Heart right ventricle (tissue), 16 donors: ENCODE measurements at regions not wholly inside any gene's neighbourhood (a gene's known extent, or its start where the extent isn't known, plus 50 kb on each side); places are given as distances from the start of the nearest gene placed in this dataset.
A peak's percentile ranks its signal among the peaks of the same experiment; 100 is the strongest.

Experiments
- ATAC-seq, 8 donors: fragments of 200-7000 bp; cut with Tn5 transposase; one replicate each; pipeline ENCODE4 v1.9.1; 2020; ENCODE audit warnings: mild to moderate bottlenecking in 8 of 8, moderate library complexity in 8 of 8, moderate number of reproducible peaks in 1 of 8
- DNase-seq, 2 donors: peaks; one replicate each; pipeline ENCODE4 v3.0.0-alpha.2; 2020
- H3K27ac ChIP-seq, 10 donors: fragments of 200-600 bp; sonication (generic) in 2 of 10; one replicate each; pipeline versions ENCODE4 v1.5.0 to v1.8.0; 2020 to 2022; ENCODE audit warnings: mild to moderate bottlenecking in 3 of 10
- H3K27me3 ChIP-seq, 7 donors: fragments of 200-600 bp; one replicate each; pipeline ENCODE4 v1.8.0; 2021 to 2022; ENCODE audit warnings: mild to moderate bottlenecking in 2 of 7
- H3K36me3 ChIP-seq, 9 donors: fragments of 200-600 bp; sonication (generic) in 1 of 9; one replicate each; pipeline versions ENCODE4 v1.5.0 to v1.8.0; 2020 to 2022; ENCODE audit warnings: mild to moderate bottlenecking in 2 of 9
- H3K4me1 ChIP-seq, 9 donors: fragments of 200-600 bp; sonication (generic) in 1 of 9; one replicate each; pipeline versions ENCODE4 v1.5.0 to v1.8.0; 2020 to 2022; ENCODE audit warnings: mild to moderate bottlenecking in 4 of 9
- H3K4me3 ChIP-seq, 10 donors: fragments of 200-600 bp; sonication (generic) in 2 of 10; one replicate each; pipeline versions ENCODE4 v1.5.0 to v1.8.0; 2020 to 2022; ENCODE audit warnings: mild to moderate bottlenecking in 7 of 10, moderate library complexity in 2 of 10
- H3K9me3 ChIP-seq, 11 donors: fragments of 200-600 bp in 10 of 11; sonication (generic) in 2 of 11; one replicate each; pipeline versions ENCODE4 v1.5.0 to v1.8.0; 2013 to 2022; ENCODE audit warnings: mild to moderate bottlenecking in 2 of 11, control low read depth in 1 of 11, moderate library complexity in 1 of 11
- WGBS, 2 donors: extraction: QIAGEN DNeasy Blood & Tissue Kit; methylation state at CpG; one replicate each; pipeline ENCODE4 v1.1.7; 2013; ENCODE audit warnings: inconsistent platforms in 1 of 2; 5-methylcytosine and 5-hydroxymethylcytosine counted together
- intact Hi-C, 10 donors: fragments of 100-400 bp; cut with DNase I; formaldehyde crosslinking; loops; one replicate each; pipeline versions ENCODE4 v1.11.1 to v1.14.2; 2022
- TF ChIP-seq, protein P1 (sequence below), 9 donors: fragments of 200-600 bp; sonication (generic) in 2 of 9; IDR thresholded peaks; one replicate each; pipeline versions ENCODE4 v1.5.0 to v1.8.0; 2021 to 2022; ENCODE audit warnings: antibody characterized with exemption in 9 of 9, mild to moderate bottlenecking in 5 of 9, moderate library complexity in 1 of 9
- donor health status: Arrhythmogenic right ventricular cardiomyopathy.
- donor health status: ischemic (EF 13 %, LVEDD 7.1; RV severe dilation, severe dysfunction).
- donor health status: healthy with polysubstance abuse.
- donor health status: DM: no; HTN: yes; CAD: no.
- donor health status: DM: no; HTN: no; CAD: no.
- donor health status: ischemic (EF 25% LVEDD 6.9; RV normal size, moderate dysfunction).
- donor health status: ischemic (EF 25% LVEDD 5.7; RV mildly dilated, moderate dysfunction).
- donor health status: healthy.
- donor health status: DM: yes; HTN: yes; CAD: no.
- donor health status: Ischemic cardiomyopathy.
- donor health status: ischemic (EF 35%, LVEDD 5.7; RV mildly dilated, moderate dysfunction).
- donor health status: nonischemic (EF 11% LVEDD 7.7; RV severe dilation, severe dysfunction).
- donor health status: DM: yes; HTN: yes; CAD: no.
- donor health status: PGD.
- donor health status: ischemic (EF 29% LVEDD 5.4; RV normal size, mild dysfunction).
- donor health status: nonischemic (EF 23%, LVEDD 6.1; RV moderate dilation, normal function).

DNA sequence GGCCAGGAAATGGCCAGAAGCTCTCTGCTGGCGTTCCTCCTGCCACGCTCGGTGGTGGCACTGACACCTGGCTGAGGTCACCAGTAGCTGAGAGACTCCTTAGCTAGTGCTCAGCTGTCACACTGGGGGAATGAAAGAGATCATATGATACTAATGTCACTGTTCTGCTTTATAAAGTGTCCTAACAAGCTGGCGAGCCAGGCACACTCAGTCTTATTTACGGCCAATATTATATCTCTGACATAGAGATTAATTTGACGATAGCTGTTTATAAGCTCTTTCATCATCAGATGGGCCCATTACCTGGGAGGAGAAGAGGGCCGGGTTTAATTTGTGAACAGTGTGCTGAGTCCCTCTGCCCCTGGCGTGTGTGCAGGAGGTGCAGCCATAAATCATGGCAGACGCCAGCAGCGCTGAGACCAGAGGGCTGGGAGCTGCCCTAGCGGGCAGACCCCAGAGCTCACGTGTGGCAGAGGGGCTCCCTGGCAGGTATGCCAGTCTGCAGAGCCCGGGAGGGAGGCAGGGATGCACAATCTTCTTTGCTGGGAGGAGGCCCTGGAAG, 246.5 kb downstream of the HAUS1 start:
- Histone ChIP-seq H3K36me3 (no peaks in the 10 kb centered on the region), H3K4me3 (no peak overlapping the region), H3K4me1 (peaks cover 0 to 6% (median under 1%) of the 10 kb centered on the region in 9 donors), H3K27me3 (no peaks in the 10 kb centered on the region), H3K9me3 (no peaks in the 10 kb centered on the region), H3K27ac (no peak overlapping the region)
- DNase-seq: no peak
- 83 to 86% methylated on average over 13 of the region's 13 CpGs for WGBS, 2 donors
- intact Hi-C loops: no loop called here
- TF ChIP-seq, protein P1, sequence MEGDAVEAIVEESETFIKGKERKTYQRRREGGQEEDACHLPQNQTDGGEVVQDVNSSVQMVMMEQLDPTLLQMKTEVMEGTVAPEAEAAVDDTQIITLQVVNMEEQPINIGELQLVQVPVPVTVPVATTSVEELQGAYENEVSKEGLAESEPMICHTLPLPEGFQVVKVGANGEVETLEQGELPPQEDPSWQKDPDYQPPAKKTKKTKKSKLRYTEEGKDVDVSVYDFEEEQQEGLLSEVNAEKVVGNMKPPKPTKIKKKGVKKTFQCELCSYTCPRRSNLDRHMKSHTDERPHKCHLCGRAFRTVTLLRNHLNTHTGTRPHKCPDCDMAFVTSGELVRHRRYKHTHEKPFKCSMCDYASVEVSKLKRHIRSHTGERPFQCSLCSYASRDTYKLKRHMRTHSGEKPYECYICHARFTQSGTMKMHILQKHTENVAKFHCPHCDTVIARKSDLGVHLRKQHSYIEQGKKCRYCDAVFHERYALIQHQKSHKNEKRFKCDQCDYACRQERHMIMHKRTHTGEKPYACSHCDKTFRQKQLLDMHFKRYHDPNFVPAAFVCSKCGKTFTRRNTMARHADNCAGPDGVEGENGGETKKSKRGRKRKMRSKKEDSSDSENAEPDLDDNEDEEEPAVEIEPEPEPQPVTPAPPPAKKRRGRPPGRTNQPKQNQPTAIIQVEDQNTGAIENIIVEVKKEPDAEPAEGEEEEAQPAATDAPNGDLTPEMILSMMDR (IDR thresholded peaks at IDR 0.05): no peak
- ATAC-seq: no peak

DNA sequence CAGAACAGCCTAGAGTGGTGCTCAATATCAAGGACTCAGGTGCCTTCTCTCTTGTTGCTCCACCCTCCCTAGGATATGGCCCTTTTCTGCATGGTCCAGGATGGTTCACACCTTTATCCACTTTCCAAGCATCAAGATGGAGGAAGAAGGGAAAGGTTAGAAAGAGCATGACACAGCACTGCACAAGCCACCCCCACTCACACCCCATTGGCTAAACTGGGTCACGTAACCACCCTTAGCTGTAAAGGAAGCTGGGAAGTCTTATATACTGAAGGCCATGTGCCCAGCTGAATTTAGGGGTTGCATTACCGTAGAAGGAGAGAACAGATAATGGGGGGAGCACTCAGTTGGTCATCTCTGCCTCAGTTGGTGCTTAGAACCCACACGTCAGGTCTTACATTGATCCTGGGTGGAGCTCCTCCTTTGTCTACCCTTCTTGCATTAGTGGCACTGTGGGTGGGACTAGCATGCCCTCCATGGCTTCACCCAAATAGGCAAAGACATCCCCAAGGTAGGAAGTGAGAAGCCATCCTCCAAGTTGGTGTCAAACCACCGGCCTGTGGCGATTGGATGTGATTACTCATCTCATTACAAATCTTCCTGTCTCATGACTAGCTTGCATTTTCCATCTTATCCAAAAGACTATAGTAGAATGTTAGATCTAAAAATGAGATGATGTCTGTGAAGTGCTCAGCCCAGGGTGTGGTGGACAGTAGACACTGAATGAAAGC, 248.5 kb downstream of the HAUS1 start:
- ATAC-seq (no peak), DNase-seq (no peak)
- WGBS, 2 donors: 94 to 98% methylated on average over 5 of the region's 5 CpGs
- Histone ChIP-seq H3K9me3 (no peaks in the 10 kb centered on the region), H3K27me3 (no peaks in the 10 kb centered on the region), H3K27ac (no peak overlapping the region), H3K4me3 (no peak overlapping the region), H3K4me1 (peaks cover 0 to 15% (median 8%) of the 10 kb centered on the region in 9 donors), H3K36me3 (no peaks in the 10 kb centered on the region)
- TF ChIP-seq, protein P1 (IDR thresholded peaks at IDR 0.05): no peak
- intact Hi-C loops: no loop called here

DNA sequence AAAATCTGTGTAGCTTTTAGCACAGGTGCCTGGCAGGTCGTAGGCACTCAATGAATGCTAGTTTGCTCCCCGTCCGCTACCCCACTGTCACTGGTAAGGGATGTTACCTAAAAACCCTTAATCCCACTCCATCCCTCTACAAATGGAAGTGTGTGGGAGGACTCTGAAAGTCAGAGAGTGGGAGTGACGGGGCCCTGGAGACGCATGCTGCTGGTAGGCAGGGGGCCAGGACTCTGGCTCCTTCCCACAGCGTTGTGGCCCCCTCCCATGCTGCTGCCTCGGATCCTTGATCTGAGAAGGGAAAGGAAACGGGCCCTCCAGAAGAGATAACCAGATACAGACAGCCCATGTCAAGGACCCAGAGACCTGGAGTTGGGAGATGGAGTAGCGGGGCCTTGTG, 249.3 kb downstream of the HAUS1 start:
- DNase-seq: no peak
- intact Hi-C loops: no loop called here
- no peak for ATAC-seq
- Histone ChIP-seq H3K27me3 (no peaks in the 10 kb centered on the region), H3K4me3 (no peak overlapping the region), H3K9me3 (no peaks in the 10 kb centered on the region), H3K4me1 (peaks cover 0 to 16% (median 8%) of the 10 kb centered on the region in 9 donors), H3K36me3 (no peaks in the 10 kb centered on the region), H3K27ac (no peak overlapping the region)
- WGBS, 2 donors: 85 to 88% methylated on average over 9 of the region's 9 CpGs
- TF ChIP-seq, protein P1 (IDR thresholded peaks at IDR 0.05): no peak

DNA sequence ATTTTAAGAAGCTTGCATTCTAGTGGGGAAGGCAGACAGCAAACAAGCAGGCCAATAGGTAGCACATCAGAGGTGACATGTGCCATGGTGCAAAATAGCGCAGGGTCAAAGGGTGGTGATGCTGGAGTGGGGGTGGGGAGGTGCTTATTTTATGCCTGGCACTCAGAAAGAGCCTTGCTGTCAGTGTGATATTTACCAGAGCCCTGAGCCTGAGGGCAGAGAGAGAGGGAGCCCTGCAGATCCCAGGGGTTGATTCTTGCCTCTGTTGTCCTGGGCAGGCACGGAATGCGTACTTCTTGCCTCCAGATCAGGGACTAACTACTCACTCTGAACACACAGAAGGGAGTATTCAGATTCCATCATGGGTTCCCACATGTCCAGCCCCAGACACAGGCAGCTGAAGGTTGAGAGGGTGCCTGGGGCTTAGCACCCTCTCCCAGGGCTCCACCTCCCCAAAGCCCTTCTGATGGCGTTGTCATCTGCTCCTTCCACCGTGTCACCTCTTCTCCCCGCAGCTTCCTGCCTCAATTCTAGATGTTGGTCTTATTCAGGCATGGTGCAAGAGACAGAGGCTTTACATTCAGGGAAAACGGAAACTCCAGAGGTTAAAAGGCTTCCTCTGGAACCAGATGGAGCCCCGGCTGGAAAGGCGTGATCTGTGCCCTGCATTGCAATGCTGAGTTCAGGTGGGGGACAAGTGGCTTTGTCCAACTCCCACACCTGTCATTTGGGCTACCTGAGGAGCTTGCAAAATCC, 252.3 kb downstream of the HAUS1 start:
- Histone ChIP-seq H3K27me3 (no peaks in the 10 kb centered on the region), H3K36me3 (no peaks in the 10 kb centered on the region), H3K4me3 (no peak overlapping the region), H3K27ac (peak overlapping the region in 6 of 10 donors; percentile 30 to 70 (median 54)), H3K4me1 (peaks cover 0 to 20% (median 8%) of the 10 kb centered on the region in 9 donors), H3K9me3 (peaks cover 0 to 11% (median 0%) of the 10 kb centered on the region in 11 donors)
- 48 to 54% methylated on average over 9 of the region's 9 CpGs for WGBS, 2 donors
- DNase-seq (peak in 1 of 2 donors; percentile 62), ATAC-seq (peak; percentile 56 to 93 (median 84))
- TF ChIP-seq, protein P1 (IDR thresholded peaks at IDR 0.05): no peak
- intact Hi-C loops: no loop called here
